SK-N-MC (cell line): ENCODE measurements at regions not wholly inside any gene's neighbourhood (a gene's known extent, or its start where the extent isn't known, plus 50 kb on each side); places are given as distances from the start of the nearest gene placed in this dataset.

Experiments used
- EZH2 ChIP-seq: fragments of 200-600 bp; sonication (generic); IDR thresholded peaks from one replicate; pipeline ENCODE4 v1.6.1; 2017; ENCODE audit warnings: antibody characterized with exemption
- FOXP2 ChIP-seq: optimal IDR thresholded peaks from 2 replicates; pipeline ENCODE3; 2011; ENCODE audit warnings: mild to moderate bottlenecking, moderate library complexity; ENCODE audit not compliant: insufficient read depth; ENCODE audit errors: extremely low read length, control extremely low read depth
- POLR2AphosphoS5 ChIP-seq: IDR thresholded peaks from 2 replicates; pipeline ENCODE4 v1.6.1; 2012; ENCODE audit warnings: mild to moderate bottlenecking, low read depth, low read length, borderline replicate concordance

DNA sequence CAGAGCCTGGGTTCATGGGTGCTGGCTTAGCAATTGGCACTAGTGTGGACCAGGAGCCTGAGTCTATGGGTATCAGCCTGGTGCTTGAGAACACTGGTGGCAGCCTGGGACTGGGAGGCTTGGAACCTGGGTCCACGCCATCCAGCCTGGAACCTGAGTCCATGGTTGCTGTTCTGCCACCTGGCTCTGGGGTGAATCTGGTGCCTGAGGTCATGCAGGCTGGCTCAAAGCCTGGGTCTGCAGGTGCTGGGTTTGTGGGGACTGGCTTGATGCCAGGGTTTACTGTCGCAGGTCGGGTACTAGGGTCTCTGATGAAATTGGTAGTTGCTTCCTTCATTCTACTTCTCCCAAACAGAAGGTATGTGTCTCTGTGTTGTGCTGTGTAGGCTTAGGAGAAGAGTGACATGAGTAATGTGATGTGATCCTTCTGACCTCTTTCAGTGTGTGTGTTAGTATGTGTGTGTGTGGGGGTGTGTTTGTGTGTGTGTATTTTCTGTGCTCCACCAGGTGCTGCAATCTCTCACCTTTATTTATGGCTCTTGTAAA is 517.0 kb upstream of the EPHA5 start:
- TF ChIP-seq EZH2 (no peak), POLR2AphosphoS5 (no peak), FOXP2 (no peak)
